ENCODE measurements at regions not wholly inside any gene's neighbourhood (a gene's known extent, or its start where the extent isn't known, plus 50 kb on each side); places are given as distances from the start of the nearest gene placed in this dataset.

GRCh38 chr3:76479161-76479650 lies 560.7 kb upstream of the ROBO2 start (continued):
- TF ChIP-seq CHD7 (IDR thresholded peaks at IDR 0.05; ENCODE audit: insufficient replicate concordance, low read length) (no peak), RFX5 (IDR thresholded peaks at IDR 0.05; ENCODE audit: borderline replicate concordance, low read depth, low read length) (no peak), ATF3 (IDR thresholded peaks at IDR 0.05; ENCODE audit: insufficient read depth, low read depth, low read length) (no peak)
- TF ChIP-seq, protein P1, sequence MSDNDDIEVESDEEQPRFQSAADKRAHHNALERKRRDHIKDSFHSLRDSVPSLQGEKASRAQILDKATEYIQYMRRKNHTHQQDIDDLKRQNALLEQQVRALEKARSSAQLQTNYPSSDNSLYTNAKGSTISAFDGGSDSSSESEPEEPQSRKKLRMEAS (IDR thresholded peaks at IDR 0.05): no peak

All from H1 (cell line).